Right renal cortex interstitium (tissue), 3 donors: ENCODE measurements at regions not wholly inside any gene's neighbourhood (a gene's known extent, or its start where the extent isn't known, plus 50 kb on each side); places are given as distances from the start of the nearest gene placed in this dataset.
"Not testable (repeated sequence)": the region's sequence is repeated elsewhere in the genome, so short reads cannot be mapped to it uniquely, and the experiment has no call there.

Experiments used
- DNase-seq, 3 donors: peaks; one replicate each; pipeline ENCODE4 v3.0.0-alpha.2; 2013; ENCODE audit warnings: low read depth in 3 of 3, low spot score in 2 of 3

DNA sequence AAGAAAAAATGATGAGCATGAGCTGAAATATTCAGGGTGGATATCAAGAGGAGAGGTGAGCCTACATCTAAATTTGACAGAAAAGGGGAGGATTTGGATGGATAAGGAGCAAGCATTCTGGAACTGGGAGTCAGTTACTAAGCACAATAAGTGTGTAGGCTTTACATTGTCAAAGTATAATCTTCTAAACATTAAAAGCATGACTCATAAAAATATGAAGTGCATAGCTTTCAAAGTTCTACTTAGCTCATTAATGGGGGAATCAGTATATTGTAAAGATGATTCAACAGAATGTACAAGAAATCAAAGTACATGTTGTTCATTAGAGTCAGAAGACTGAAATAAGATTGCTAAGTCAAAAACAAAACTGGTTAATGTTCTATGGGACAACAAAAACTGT is 248.0 kb upstream of the GAS1 start:
- DNase-seq, result no peak

GRCh38 chr9:87197349-87198130 is 250.2 kb upstream of the GAS1 start:
- no peak for DNase-seq

DNA sequence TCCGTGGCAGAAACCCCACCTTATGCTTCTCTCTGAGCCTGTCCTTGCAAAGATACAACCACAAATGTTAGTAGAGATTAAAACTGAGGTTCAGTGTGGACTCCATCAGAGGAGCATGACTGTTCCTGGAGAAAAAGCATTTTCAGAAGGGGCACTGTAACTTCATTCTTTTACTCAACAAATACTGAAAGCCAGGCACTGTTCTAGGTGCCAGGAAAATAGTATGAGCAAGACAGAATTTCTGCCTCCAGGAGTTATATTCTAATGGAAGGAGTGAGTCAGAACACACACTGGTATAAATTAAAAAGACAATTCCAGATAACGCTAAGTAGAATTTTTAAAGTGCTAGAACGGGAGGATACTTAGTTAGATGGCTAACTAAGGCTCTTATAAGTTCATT is 251.4 kb upstream of the GAS1 start:
- DNase-seq, result no peak

GRCh38 chr9:87199278-87199677 is 252.0 kb upstream of the GAS1 start:
- DNase-seq, result no peak

DNA sequence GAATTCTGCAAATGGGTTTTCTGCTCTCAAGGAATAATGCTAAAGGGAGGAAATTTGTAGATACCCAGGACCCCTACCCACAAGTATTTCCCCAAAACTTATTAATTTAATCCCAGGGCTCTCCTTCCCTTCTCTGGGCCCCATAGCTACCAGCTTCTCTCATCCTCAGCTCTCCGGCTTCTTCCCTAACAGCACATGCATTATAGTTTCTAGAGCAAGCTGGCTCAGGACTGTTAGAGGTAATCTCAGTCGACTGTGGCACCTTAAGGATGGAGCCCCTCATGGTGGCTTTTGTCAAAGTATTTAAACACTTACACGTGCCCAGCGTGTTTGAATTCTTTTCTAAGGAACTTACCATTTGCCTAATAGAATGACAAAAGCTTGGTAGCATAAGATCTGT is 252.5 kb upstream of the GAS1 start:
- DNase-seq, result no peak

GRCh38 chr9:87201351-87201751 is 254.0 kb upstream of the GAS1 start:
- peak in 2 of 3 donors; percentile 52 to 69 for DNase-seq

DNA sequence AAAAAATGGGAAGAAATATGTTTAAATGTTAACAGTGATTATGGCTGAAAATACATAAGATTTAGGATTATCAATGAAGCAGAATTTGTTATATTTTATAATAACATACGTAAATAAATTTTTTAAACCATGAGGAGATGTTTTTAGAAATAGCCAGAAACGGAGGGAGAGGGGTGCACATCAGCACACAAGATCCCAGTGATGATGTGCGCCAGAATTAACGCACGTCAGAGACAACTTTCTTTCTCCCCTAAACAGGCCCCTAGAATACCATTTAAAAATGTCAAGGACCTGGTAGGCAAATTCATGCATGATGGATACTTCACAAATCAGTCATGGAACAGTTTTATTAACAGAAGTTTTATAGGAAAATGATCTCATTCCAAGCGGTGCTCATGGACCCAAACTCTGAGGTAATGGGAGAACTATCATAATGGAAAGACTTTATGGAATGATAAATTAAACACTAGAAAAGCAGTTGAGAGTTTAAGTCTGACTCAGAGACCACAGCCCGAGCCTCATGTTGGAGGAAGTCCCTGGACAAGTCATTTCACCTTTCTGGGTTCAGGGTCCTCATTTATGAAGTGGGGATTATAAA is 258.9 kb upstream of the GAS1 start:
- DNase-seq, result no peak

DNA sequence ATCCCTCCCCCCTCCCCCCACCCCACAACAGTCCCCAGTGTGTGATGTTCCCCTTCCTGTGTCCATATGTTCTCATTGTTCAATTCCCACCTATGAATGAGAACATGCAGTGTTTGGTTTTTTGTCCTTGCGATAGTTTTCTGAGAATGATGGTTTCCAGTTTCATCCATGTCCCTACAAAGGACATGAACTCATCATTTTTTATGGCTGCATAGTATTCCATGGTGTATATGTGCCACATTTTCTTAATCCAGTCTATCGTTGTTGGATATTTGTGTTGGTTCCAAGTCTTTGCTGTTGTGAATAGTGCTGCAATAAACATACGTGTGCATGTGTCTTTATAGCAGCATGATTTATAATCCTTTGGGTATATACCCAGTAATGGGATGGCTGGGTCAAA is 263.4 kb upstream of the GAS1 start:
- not testable (repeated sequence) for DNase-seq

DNA sequence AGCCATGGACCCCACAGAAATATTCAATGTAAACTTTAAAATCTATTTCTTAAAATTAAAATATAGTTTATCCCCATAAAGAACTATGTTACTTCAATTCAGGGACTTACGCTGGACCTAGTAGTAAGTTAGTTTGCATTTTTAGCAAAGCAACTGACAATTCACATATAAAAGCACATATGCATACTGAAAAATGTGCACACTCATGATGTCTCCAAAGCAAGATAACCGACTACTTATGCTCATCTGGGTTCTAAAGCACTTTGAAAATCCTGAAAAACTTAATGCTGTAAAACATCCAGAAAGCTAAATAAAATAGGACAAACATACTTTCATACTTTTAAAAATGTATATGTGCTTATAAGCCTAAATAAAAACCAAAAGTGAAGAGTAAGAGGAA is 264.4 kb upstream of the GAS1 start:
- DNase-seq, result no peak

GRCh38 chr9:87212605-87213021 is 265.3 kb upstream of the GAS1 start:
- DNase-seq, result no peak

DNA sequence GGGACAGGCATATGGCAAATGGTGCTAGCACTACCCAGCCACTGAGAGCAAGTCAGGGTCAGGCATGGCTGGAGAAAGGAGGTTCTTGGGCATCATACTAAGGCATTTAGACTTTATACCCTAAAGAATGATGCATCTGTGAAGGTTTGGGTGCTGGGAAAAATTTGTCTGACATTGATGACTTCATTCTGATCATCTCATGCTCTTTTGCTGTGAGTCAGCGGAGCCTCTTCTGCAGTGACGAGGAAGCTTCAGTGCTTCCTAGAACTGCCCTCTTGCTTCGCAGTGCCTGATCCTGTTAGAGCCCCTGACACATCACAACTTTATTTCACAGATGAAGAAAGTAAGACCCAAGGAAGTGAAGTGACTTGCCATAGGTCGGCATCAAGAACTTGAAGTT is 266.6 kb upstream of the GAS1 start:
- DNase-seq, result no peak

DNA sequence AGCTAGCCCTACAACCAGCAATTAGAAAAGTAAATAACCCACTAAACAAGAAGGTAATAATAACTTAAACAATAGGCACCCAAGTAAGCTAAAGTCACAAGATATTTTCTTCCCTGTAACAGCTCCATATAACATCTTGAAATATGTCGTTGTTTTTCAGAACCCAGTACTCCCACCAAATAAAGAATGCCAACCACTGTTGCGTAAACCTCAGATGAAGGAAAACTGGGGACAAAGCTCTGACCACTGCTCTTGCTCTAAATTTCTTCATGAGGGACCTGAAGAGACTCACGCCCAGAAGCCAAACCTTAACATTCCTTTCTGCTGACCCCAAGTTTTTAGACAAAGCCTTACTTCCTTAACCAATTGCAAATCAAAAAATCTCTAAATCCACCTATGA is 267.7 kb upstream of the GAS1 start:
- no peak for DNase-seq

DNA sequence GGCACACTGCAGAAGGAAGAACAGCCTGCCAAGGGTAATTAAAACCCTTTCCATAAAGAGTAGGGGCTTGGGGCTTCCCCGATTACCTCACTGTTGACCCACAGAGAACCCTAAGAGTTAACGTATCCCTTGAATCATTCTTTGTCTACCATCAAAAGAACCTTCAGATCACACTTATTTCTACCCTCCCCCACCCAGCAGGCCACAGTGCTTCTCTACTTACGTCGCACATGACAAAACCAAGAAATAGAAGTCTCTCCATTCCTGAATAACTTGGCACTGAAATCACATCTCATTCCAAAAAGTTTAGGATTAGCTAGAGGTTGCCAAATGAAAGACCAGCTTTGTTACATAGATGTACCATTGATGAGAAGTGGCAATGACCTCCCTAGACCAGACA is 268.7 kb upstream of the GAS1 start:
- no peak for DNase-seq

- DNase-seq, result no peak
Observed at GRCh38 chr9:87216897-87217455, 269.7 kb upstream of the GAS1 start.

DNA sequence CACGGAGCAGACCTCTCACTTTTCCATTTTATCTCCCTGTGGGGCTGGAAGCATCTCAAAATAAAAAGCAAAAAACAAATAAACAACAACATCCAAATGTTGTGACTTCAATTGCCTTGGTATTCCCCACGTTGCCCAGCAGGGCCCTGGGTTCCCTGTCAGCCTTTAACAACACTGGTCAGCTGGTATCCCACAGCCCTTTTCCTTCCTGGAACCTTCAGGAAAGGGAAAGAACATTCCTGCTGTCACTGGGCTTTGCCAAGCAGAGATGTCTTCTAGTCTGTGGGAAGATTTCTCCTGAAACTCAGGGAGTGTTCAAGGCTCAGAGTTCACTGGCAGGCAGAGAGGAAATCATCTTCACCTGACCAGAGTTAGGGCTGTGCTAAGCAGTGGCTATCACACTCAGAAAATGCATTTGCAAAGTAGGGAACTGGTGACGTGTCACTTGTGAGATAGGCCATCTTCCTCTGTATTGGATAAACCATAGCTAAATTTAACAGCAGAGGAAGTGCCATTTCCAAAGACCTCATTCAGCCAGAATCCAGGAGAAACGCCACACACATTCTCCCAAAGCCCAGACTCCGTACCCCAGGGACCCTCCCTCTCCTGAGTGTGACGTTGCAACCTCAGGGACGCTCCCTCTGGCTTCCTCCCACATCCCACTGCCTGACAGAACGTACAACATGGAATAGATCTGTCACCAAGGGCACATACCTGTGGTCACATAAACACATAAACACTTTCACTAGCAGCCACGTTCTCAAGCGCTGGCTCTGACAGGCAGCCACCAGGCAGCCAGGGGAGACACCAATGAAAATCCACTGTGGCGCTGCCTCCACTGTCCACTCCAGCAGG is 274.0 kb upstream of the DAPK1 start:
- DNase-seq, result peak in 2 of 3 donors; percentile 21 to 36

GRCh38 chr9:87226896-87227295 is 270.8 kb upstream of the DAPK1 start:
- no peak for DNase-seq

GRCh38 chr9:87227456-87227855 is 270.2 kb upstream of the DAPK1 start:
- DNase-seq, result no peak

GRCh38 chr9:87229108-87229507 is 268.6 kb upstream of the DAPK1 start:
- no peak for DNase-seq

DNA sequence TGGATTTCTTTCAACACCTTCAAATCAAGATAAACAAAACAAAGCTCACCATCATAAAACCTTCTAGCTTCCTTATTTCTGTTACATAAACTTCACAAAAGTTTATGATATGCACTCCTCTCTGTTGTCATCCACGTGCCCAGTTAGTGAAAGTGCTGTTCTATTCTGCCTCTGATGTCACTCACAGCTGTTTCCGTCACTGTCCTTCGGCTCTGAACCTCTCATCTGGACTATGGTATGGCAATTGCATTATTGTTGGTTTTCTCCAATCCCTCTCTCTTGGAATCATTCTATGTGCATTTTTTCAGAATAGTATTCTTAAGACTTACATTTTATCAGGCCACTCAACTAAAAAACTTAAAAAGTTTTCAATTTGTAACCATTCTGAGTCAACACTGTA is 264.2 kb upstream of the DAPK1 start:
- DNase-seq, result no peak

GRCh38 chr9:87233899-87234455 is 263.7 kb upstream of the DAPK1 start:
- DNase-seq, result no peak

GRCh38 chr9:87234854-87235253 is 262.8 kb upstream of the DAPK1 start:
- no peak for DNase-seq
